Activated CD8-positive, alpha-beta memory T cell treated with anti-CD3 and anti-CD28 coated beads, Interleukin-2, amount 50 U/mL, for 48 hours (primary cell): ENCODE measurements at regions not wholly inside any gene's neighbourhood (a gene's known extent, or its start where the extent isn't known, plus 50 kb on each side); places are given as distances from the start of the nearest gene placed in this dataset.
A peak's percentile ranks its signal among the peaks of the same experiment; 100 is the strongest.
"Not testable (repeated sequence)": the region's sequence is repeated elsewhere in the genome, so short reads cannot be mapped to it uniquely, and the experiment has no call there.

Source experiments
- DNase-seq: peaks from one replicate; pipeline ENCODE4 v3.0.0-alpha.2; 2020

DNA sequence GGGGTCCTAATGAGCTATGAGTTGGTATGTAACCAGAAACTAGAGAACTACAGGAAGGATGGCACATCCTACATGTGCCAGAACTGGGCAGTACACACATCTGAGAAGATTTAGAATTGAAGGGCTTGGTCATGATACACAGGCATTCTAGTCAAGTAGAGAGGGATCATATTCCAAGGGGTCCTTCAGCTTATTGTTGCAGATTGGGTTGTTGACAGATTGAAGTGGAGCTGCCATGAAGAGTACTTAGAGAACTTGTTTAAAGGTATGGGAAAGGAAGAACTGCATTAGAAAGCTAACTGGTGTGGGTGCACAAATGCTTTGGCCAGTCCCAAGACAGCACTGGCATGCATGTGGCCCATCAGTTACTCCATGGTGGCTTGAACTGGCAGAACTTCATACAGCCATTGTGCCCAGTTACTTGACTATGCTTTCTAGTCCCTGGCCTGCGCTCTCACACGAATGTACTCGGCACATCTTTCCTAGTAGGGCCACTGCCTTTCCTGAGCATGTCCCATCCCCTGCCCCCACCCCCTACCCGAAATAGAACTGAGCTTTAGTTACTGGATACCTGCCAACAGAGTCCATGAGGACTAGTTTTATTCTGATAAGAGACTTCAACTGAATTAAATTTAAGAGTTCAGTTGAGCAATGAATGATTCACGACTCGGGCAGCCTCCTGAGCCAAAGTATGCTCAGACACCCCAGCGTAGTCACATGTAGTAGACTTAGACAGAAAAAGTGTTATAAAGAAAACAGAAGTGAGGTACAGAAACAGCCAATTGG, 64.0 kb downstream of the CCNG2 start:
- DNase-seq: no peak

DNA sequence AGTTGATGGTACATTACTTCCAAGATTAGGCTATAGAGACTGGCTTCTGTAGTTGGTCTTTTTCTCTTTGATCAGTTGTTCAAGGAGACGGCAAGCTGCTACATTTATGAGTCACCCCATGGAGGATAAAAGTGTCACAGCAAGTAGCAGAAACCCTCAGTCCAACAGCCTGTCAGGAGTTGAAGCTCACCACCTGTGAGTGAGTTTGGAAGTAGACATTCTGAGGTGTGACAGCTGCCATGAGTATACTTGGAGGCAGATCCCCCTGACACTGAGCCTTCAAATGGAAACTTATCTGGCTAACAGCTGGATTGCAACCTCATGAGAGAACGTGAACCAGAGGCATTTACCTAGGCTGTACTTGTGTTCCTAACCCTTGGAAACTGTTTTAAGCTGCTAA, 68.0 kb downstream of the CCNG2 start:
- no peak for DNase-seq

- no peak for DNase-seq
These were observed 70.1 kb downstream of the CCNG2 start for GRCh38 chr4:77226939-77227705.

GRCh38 chr4:77229433-77229832, 72.4 kb downstream of the CCNG2 start:
- DNase-seq: no peak

DNA sequence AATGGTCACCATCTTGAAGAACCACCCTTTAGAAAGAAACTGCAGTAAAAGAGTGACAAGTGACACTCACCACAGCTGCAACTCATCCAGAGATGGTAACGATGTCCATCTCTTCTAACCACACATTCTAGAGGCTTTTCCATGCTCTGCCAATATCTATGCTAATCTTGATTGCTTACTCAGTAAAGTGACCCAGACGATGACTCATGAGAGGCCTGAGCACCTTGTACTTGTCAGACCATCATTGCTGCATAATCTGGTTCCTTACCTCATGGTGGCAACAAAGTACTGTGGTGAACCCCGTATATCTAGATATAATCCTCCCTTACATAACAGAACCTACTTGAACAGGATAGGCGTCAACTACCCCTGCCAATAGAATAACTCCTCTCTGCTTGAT, 75.6 kb downstream of the CCNG2 start:
- DNase-seq: no peak

GRCh38 chr4:77235289-77235854, 78.4 kb downstream of the CCNG2 start:
- no peak for DNase-seq

DNA sequence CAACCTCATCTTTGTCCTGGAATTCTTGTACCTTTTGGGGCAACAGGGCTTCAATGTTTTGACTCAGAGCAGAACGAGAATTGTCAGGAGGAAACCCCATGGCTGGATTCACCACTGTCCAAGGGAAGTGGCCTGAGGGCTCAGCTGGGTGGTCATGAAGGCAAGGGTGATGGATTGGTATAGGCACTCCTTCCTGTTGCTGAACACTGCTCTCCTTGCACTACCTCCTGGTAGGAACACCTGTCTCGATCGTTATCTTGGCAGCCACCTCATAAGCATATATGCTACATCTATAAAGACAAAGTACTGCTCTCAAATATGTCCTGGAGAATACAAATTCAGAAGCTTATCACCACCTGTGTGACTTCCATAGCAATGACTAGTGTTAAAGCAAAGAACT, 79.8 kb downstream of the CCNG2 start:
- no peak for DNase-seq

GRCh38 chr4:77240469-77241066, 83.6 kb downstream of the CCNG2 start:
- peak; percentile 81 for DNase-seq

GRCh38 chr4:77248805-77249204, 91.8 kb downstream of the CCNG2 start:
- no peak for DNase-seq

DNA sequence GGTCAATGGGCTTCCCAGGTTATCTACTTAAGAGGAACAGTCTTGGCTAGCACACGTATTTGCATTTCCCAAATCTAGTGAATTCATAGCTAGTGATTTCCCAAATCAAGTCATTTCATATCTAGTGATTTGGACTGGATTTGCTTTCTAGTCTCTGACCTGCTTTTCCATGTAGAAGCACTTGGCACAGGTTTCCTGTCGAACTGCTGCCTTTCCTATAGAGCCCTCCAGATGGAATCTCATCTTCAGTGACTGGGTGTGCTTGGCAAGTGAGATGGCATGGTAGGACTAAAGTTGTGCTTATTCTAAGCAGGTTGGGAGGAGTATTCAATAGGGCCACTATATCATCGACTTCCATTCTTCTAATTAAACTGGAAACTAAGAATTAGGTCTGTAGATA, 94.7 kb downstream of the CCNG2 start:
- DNase-seq: no peak

- no peak for DNase-seq
These were observed 106.2 kb downstream of the CCNG2 start for GRCh38 chr4:77263247-77263646.

GRCh38 chr4:77263976-77264375, 107.0 kb downstream of the CCNG2 start:
- DNase-seq: not testable (repeated sequence)

- no peak for DNase-seq
These were observed 107.8 kb downstream of the CCNG2 start for GRCh38 chr4:77264826-77265225.

DNA sequence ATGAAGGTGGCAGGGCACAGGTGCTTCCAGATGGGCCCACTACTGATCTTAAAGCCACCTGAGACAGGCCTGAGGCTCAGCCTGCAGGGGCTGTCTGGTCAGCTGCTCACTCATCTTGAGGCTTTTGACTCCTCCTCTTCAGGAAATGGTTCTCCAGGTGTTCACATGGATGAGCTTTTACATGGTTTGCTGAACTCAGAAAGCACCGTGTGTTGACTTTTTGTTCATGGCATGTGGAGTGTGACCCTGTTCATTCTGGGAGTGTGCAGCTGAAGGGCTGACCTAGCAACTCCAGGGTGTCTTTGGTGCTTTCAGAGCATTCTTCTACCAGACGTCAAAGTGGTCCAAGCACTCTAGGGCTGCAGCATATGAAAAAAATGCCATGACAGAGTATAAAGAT, 111.1 kb downstream of the CCNG2 start:
- DNase-seq: no peak

DNA sequence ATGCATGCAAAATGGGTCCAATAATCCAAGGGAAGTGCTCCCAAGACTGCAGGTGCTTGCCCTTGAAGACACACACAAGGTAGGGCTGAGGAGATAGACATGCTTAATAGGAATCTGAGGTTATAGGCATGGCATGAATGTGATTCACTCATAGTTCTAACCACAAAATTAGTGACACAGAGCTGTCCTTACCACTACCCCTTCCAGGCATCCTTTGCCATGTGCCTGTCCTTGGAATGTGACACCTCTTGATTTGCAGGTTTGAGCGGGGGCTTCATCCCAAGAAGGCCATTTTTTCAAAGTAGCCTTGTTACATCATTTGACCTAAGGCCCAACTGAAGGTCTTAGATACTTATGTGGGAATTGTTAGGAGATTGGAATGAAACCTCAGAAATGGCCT, 112.5 kb downstream of the CCNG2 start:
- DNase-seq: no peak

DNA sequence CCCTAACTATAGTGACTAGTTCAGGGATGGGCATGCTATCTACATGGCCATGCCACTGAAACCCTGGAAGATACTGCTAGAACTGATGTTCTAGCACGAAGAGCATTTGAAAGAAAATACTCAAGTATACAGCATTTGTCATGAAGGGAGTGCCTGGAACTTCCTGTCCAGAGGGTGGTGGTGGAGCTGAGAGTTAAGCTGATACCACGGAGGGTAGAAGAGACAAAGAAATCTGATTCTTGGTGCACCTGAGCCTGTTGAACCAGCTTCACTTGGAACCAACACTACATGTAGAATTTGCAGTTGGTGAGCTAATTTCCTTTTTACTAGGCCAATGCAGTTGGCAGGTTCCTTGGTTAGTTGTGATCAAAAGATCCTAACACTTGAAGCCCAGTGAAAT, 116.4 kb downstream of the CCNG2 start:
- DNase-seq: no peak

DNA sequence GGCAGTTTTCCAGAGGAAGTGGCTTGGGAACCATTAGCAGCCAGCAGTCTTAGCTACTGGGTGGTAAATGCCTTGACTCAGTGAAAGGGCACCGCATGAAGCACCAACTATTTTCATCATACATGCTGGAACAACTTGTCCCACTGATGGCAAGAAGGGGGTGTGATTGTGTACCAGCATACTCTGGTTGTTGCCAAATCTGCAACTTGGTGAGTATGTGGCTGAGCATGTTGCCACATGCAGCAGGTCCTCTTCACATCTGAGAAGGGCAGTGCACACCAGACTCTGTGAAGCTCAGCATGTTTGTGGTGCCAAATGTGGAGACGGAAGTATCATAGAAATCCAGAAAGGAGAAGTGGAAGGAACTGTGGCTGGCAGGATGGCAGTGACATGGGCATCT, 122.1 kb downstream of the CCNG2 start:
- not testable (repeated sequence) for DNase-seq

GRCh38 chr4:77282305-77282704, 125.3 kb downstream of the CCNG2 start:
- no peak for DNase-seq

GRCh38 chr4:77284036-77284435, 127.0 kb downstream of the CCNG2 start:
- no peak for DNase-seq

DNA sequence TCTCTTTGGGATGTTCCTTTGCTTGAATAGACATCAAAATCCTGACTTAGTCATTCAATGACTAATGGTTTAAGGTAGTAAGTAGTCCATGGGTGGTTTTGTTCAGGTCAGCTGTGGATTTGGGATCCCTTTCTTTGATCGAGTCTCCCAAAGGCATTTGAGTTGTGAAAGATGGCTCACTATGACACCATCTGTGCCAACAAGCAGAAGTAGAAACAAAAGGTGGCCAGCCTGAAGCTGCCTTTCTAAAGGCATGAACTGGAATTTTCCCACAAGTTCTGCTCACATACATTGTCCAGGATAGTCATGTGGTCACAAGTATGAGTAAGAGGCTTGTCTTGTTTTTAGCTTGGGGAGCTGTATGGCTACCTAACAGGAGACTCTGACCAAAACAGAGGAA, 129.9 kb downstream of the CCNG2 start:
- DNase-seq: no peak

DNA sequence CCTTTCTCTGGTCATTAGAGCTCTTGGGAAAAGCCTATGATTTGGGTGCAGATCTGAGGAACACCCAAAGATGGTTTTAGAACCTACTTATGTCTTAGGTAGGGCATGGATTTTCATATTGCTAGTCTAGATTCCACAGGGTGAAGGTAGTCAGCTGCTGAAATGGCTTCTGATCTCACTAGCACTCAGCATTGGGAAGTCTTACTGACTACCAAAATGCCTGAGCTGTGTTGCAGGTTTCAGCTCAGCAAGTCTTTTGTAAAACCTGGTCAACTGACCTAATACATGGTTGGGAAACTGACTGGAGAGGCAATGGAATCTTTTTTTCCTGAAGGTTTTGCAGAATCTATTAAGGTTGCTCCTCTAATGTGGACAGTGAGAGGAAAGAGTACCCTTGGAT, 136.4 kb downstream of the CCNG2 start:
- no peak for DNase-seq

DNA sequence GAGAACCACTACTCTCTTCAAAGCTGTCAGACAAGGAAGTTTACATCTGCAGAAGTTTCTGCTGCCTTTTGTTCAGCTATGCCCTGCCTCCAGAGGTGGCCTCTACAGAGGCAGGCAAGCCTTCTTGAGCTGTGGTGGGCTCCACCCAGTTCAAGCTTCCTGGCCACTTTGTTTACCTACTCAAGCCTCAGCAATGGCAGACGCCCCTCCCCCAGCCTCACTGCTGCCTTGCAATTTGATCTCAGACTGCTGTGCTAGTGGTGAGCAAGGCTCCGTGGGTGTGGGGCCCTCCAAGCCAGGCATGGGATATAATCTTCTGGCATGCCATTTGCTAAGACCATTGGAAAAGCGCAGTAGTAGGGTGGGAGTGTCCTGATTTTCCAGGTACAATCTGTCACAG, 144.0 kb downstream of the CCNG2 start:
- not testable (repeated sequence) for DNase-seq

DNA sequence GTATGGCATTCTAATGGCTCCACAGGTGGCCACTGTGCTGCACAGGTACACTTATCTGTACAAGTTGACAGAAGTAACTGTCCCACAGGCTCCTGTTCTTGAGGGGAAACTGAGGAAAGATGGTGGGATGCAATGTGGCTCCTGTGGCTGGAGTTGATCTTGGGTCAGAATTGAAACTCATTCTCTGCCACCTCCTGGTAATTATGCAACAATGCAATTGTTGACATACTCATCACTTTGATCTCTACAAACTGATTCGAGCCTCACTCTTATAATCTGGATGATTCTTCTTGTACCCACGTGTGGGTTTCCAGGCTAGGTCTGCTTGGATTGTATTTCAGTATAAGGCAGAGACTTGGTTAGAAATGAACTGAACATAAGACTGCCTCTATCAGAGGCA, 148.8 kb downstream of the CCNG2 start:
- no peak for DNase-seq

GRCh38 chr4:77306496-77306895, 149.5 kb downstream of the CCNG2 start:
- DNase-seq: no peak
